ENCODE measurements at regions not wholly inside any gene's neighbourhood (a gene's known extent, or its start where the extent isn't known, plus 50 kb on each side); places are given as distances from the start of the nearest gene placed in this dataset.

DNA sequence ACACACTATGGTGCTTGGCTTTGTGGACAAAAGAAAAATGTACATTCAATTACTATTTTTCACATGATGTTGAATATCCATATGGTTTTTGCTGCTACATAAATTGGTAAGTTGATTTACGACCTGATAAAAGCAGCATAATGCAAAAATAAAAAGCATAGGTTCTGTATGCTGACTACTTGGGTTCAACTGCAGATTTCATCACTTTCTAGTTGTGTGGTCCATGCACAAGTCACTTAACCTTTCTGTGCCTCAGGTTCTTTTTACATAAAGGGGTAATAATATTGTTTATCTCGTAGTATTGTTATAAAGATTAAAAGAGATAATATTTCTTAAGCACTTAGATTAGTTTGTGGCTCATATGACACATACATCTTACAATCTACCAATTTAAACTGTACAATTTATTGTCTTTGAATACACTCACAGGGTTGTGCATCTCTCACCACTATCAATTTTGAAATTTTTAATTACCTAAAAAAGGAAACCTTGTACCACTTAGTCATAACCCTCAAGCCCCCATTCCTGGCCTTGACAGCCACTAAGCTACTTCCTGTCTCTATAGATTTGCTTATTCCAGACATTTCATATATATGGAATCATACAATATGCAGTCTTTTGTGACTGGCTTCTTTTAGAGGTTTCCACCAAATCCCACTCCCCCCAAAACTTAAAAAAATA lies 1443.9 kb downstream of the SUCLG1 start:
- in situ Hi-C loops (cut with HindIII; ENCODE audit: low pct_unique_long_range_greater_than_20kb, low sequenced_read_pairs): no loop called here
- TF ChIP-seq SIN3A (IDR thresholded peaks at IDR 0.05; ENCODE audit: borderline replicate concordance, insufficient read depth, low read depth, low read length) (no peak), TCF7L2 (IDR thresholded peaks at IDR 0.05; ENCODE audit: low read depth, low read length) (no peak), POLR2AphosphoS5 (IDR thresholded peaks at IDR 0.05; ENCODE audit: low read depth, low read length) (no peak)
- TF ChIP-seq, protein P1, sequence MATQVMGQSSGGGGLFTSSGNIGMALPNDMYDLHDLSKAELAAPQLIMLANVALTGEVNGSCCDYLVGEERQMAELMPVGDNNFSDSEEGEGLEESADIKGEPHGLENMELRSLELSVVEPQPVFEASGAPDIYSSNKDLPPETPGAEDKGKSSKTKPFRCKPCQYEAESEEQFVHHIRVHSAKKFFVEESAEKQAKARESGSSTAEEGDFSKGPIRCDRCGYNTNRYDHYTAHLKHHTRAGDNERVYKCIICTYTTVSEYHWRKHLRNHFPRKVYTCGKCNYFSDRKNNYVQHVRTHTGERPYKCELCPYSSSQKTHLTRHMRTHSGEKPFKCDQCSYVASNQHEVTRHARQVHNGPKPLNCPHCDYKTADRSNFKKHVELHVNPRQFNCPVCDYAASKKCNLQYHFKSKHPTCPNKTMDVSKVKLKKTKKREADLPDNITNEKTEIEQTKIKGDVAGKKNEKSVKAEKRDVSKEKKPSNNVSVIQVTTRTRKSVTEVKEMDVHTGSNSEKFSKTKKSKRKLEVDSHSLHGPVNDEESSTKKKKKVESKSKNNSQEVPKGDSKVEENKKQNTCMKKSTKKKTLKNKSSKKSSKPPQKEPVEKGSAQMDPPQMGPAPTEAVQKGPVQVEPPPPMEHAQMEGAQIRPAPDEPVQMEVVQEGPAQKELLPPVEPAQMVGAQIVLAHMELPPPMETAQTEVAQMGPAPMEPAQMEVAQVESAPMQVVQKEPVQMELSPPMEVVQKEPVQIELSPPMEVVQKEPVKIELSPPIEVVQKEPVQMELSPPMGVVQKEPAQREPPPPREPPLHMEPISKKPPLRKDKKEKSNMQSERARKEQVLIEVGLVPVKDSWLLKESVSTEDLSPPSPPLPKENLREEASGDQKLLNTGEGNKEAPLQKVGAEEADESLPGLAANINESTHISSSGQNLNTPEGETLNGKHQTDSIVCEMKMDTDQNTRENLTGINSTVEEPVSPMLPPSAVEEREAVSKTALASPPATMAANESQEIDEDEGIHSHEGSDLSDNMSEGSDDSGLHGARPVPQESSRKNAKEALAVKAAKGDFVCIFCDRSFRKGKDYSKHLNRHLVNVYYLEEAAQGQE (IDR thresholded peaks at IDR 0.05; ENCODE audit: insufficient read depth in 1 of 2, low read depth in 2 of 2, low read length in 1 of 2): no peak
- TF ChIP-seq, protein P2, sequence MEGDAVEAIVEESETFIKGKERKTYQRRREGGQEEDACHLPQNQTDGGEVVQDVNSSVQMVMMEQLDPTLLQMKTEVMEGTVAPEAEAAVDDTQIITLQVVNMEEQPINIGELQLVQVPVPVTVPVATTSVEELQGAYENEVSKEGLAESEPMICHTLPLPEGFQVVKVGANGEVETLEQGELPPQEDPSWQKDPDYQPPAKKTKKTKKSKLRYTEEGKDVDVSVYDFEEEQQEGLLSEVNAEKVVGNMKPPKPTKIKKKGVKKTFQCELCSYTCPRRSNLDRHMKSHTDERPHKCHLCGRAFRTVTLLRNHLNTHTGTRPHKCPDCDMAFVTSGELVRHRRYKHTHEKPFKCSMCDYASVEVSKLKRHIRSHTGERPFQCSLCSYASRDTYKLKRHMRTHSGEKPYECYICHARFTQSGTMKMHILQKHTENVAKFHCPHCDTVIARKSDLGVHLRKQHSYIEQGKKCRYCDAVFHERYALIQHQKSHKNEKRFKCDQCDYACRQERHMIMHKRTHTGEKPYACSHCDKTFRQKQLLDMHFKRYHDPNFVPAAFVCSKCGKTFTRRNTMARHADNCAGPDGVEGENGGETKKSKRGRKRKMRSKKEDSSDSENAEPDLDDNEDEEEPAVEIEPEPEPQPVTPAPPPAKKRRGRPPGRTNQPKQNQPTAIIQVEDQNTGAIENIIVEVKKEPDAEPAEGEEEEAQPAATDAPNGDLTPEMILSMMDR (IDR thresholded peaks at IDR 0.05): no peak
- CTCF ChIA-PET: no interaction called here

DNA sequence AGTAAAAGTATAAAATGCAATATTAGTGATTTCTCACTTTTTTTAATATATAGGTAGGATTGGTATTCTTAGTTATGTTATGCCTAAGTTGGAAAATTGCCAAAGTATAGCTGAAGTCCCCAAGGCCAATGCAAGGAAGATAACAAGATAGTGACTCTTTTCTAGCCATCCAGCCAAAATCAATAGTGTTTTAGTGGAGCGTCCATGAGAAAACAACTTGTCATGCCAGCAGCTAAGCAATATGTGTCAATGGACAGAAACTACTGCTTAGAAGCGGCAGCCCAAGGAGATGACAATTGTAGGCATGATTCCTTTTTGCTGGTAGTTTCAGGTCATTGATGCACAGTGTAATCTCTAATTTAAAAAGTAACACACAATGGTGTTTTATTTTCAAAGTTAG lies 1444.6 kb downstream of the SUCLG1 start:
- BruUV-seq (replicated peaks): no TSS peak
- H3K27me3 ChIP-seq (ENCODE audit: control insufficient read depth, insufficient read depth, low read length): no peaks in the 10 kb centered on the region
- no peaks in the 10 kb centered on the region for H3K4me1 ChIP-seq (ENCODE audit: control insufficient read depth, insufficient read depth, low read length)
- in situ Hi-C loops (cut with HindIII; ENCODE audit: low pct_unique_long_range_greater_than_20kb, low sequenced_read_pairs): no loop called here
- ATAC-seq (no peak), DNase-seq (ENCODE audit: low read depth, low spot score) (no peak)
- no peaks in the 10 kb centered on the region for H3K36me3 ChIP-seq (ENCODE audit: control insufficient read depth, insufficient read depth, low read length)
- H3K27ac ChIP-seq (ENCODE audit: low read length): no peak overlapping the region
- TF ChIP-seq, protein P1 (IDR thresholded peaks at IDR 0.05; ENCODE audit: insufficient read depth in 1 of 2, low read depth in 2 of 2, low read length in 1 of 2): no peak
- TF ChIP-seq, protein P2 (IDR thresholded peaks at IDR 0.05): no peak
- TF ChIP-seq SIN3A (IDR thresholded peaks at IDR 0.05; ENCODE audit: borderline replicate concordance, insufficient read depth, low read depth, low read length) (no peak), TCF7L2 (IDR thresholded peaks at IDR 0.05; ENCODE audit: low read depth, low read length) (no peak), POLR2AphosphoS5 (IDR thresholded peaks at IDR 0.05; ENCODE audit: low read depth, low read length) (no peak)
- no peak overlapping the region for H3K4me3 ChIP-seq (ENCODE audit: low read depth in 2 of 2, low read length in 2 of 2)
- ChIA-PET POLR2A (no interaction called here), CTCF (no interaction called here)
- intact Hi-C loops (cut with micrococcal nuclease; ENCODE audit: unreplicated experiment): no loop called here
- no peaks in the 10 kb centered on the region for H3K9me3 ChIP-seq (ENCODE audit: control insufficient read depth, insufficient read depth, low read depth, low read length)

More for the DNA sequence above, 1443.9 kb downstream of the SUCLG1 start:
- H3K4me1 ChIP-seq (ENCODE audit: control insufficient read depth, insufficient read depth, low read length): no peaks in the 10 kb centered on the region
- ATAC-seq (no peak), DNase-seq (ENCODE audit: low read depth, low spot score) (no peak)
- POLR2A ChIA-PET: no interaction called here
- H3K4me3 ChIP-seq (ENCODE audit: low read depth in 2 of 2, low read length in 2 of 2): no peak overlapping the region
- no TSS peak for BruUV-seq (replicated peaks)
- H3K27ac ChIP-seq (ENCODE audit: low read length): no peak overlapping the region
- intact Hi-C loops (cut with micrococcal nuclease; ENCODE audit: unreplicated experiment): no loop called here
- H3K36me3 ChIP-seq (ENCODE audit: control insufficient read depth, insufficient read depth, low read length): no peaks in the 10 kb centered on the region
- H3K9me3 ChIP-seq (ENCODE audit: control insufficient read depth, insufficient read depth, low read depth, low read length): no peaks in the 10 kb centered on the region
- H3K27me3 ChIP-seq (ENCODE audit: control insufficient read depth, insufficient read depth, low read length): no peaks in the 10 kb centered on the region

Data from Panc1 (cell line).